SK-N-MC (cell line): ENCODE measurements at regions not wholly inside any gene's neighbourhood (a gene's known extent, or its start where the extent isn't known, plus 50 kb on each side); places are given as distances from the start of the nearest gene placed in this dataset.

Experiments used
- EZH2 ChIP-seq: fragments of 200-600 bp; sonication (generic); IDR thresholded peaks from one replicate; pipeline ENCODE4 v1.6.1; 2017; ENCODE audit warnings: antibody characterized with exemption
- FOXP2 ChIP-seq: optimal IDR thresholded peaks from 2 replicates; pipeline ENCODE3; 2011; ENCODE audit warnings: mild to moderate bottlenecking, moderate library complexity; ENCODE audit not compliant: insufficient read depth; ENCODE audit errors: extremely low read length, control extremely low read depth
- POLR2AphosphoS5 ChIP-seq: IDR thresholded peaks from 2 replicates; pipeline ENCODE4 v1.6.1; 2012; ENCODE audit warnings: mild to moderate bottlenecking, low read depth, low read length, borderline replicate concordance

GRCh38 chr7:115471891-115472290 is 550.0 kb downstream of the MDFIC start:
- TF ChIP-seq EZH2 = no peak
- no peak for TF ChIP-seq FOXP2
- no peak for TF ChIP-seq POLR2AphosphoS5
